ENCODE measurements at regions not wholly inside any gene's neighbourhood (a gene's known extent, or its start where the extent isn't known, plus 50 kb on each side); places are given as distances from the start of the nearest gene placed in this dataset.

DNA sequence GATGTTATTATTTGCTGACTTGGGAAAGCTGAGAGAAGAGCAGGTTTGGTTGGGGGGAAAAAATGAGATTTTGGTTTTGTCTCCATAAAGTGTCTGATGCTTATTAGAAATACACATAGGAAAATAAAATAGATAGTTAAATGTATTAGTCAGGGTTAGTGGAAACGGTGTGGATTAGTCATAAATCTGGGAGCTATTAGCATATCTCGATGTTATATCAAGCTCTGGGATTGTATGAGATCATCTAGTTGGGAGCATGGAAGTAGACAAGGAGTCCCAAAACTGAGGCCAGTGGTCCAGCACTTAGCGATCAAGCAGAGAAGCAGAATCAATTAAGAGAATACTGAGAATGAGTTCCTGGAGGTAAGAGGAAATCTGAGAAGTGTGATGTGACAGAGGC lies 845.5 kb downstream of the ROBO2 start:
- DNase-seq (ENCODE audit: low read depth, low spot score) (no peak), FAIRE-seq (no peak)
- TF ChIP-seq EZH2 (IDR thresholded peaks at IDR 0.05; ENCODE audit: low read length): no peak
- TF ChIP-seq, protein P1, sequence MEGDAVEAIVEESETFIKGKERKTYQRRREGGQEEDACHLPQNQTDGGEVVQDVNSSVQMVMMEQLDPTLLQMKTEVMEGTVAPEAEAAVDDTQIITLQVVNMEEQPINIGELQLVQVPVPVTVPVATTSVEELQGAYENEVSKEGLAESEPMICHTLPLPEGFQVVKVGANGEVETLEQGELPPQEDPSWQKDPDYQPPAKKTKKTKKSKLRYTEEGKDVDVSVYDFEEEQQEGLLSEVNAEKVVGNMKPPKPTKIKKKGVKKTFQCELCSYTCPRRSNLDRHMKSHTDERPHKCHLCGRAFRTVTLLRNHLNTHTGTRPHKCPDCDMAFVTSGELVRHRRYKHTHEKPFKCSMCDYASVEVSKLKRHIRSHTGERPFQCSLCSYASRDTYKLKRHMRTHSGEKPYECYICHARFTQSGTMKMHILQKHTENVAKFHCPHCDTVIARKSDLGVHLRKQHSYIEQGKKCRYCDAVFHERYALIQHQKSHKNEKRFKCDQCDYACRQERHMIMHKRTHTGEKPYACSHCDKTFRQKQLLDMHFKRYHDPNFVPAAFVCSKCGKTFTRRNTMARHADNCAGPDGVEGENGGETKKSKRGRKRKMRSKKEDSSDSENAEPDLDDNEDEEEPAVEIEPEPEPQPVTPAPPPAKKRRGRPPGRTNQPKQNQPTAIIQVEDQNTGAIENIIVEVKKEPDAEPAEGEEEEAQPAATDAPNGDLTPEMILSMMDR (optimal IDR thresholded peaks at IDR 0.05 in 1 of 3, IDR thresholded peaks at IDR 0.05 in 1 of 3, conservative IDR thresholded peaks at IDR 0.05 in 1 of 3; ENCODE audit: extremely low read depth in 1 of 3, insufficient read depth in 2 of 3, low read length in 3 of 3): no peak
- H3K79me2 ChIP-seq (ENCODE audit: control insufficient read depth, insufficient read depth, low read length): no peaks in the 10 kb centered on the region
- dilution Hi-C loops (cut with MboI; ENCODE audit: extremely low pct_ligation_motif_present, low sequenced_read_pairs): no loop called here
- no peaks in the 10 kb centered on the region for H3K27me3 ChIP-seq (ENCODE audit: control insufficient read depth, extremely low read depth, insufficient read depth, low read length)
- no peak overlapping the region for H3K4me3 ChIP-seq (ENCODE audit: control insufficient read depth in 2 of 3, extremely low read depth in 1 of 3, insufficient read depth in 2 of 3, low read depth in 1 of 3, low read length in 3 of 3)
- no peaks in the 10 kb centered on the region for H4K20me1 ChIP-seq (ENCODE audit: control insufficient read depth, extremely low read depth, insufficient read depth, low read length)
- no peaks in the 10 kb centered on the region for H3K4me1 ChIP-seq (ENCODE audit: control insufficient read depth, extremely low read depth, insufficient read depth, low read length)
- no peak overlapping the region for H2AFZ ChIP-seq (ENCODE audit: control insufficient read depth, low read length)
- H3K36me3 ChIP-seq (ENCODE audit: control insufficient read depth in 2 of 2, extremely low read depth in 1 of 2, insufficient read depth in 2 of 2, low read length in 2 of 2): no peaks in the 10 kb centered on the region
- H3K9me1 ChIP-seq (ENCODE audit: control insufficient read depth, extremely low read depth, insufficient read depth, low read length): no peaks in the 10 kb centered on the region
- H3K9ac ChIP-seq (ENCODE audit: control insufficient read depth, extremely low read depth, insufficient read depth, low read length): no peak overlapping the region
- no peak overlapping the region for H3K27ac ChIP-seq (ENCODE audit: control insufficient read depth, insufficient read depth, low read length)
- H3K9me3 ChIP-seq (ENCODE audit: control insufficient read depth, low read depth, low read length): no peaks in the 10 kb centered on the region
- no peak overlapping the region for H3K4me2 ChIP-seq (ENCODE audit: control insufficient read depth, extremely low read depth, insufficient read depth, low read depth, low read length)

DNA sequence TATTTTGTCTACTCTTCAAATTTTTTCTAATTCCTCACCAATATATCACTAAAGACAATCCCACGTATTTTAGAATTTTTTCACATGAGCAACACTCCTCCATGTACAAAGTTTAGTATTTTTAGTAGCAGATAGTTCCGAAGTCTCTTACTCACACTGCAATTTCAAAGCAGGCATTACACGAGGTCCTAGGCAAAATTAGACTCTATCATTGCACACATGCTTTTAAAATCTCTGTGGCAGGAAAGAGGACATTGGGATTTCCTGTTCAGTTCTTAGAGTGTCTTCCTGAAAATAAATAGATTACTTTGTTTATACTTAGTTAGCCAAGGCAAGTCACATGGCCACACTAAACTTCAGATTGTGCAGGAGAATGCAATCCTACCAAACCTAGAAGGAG lies 847.7 kb downstream of the ROBO2 start:
- TF ChIP-seq, protein P1 (optimal IDR thresholded peaks at IDR 0.05 in 1 of 3, IDR thresholded peaks at IDR 0.05 in 1 of 3, conservative IDR thresholded peaks at IDR 0.05 in 1 of 3; ENCODE audit: extremely low read depth in 1 of 3, insufficient read depth in 2 of 3, low read length in 3 of 3): no peak
- no peak for TF ChIP-seq EZH2 (IDR thresholded peaks at IDR 0.05; ENCODE audit: low read length)
- no peak overlapping the region for H3K4me2 ChIP-seq (ENCODE audit: control insufficient read depth, extremely low read depth, insufficient read depth, low read depth, low read length)
- no peaks in the 10 kb centered on the region for H3K79me2 ChIP-seq (ENCODE audit: control insufficient read depth, insufficient read depth, low read length)

More for the DNA sequence above, 847.7 kb downstream of the ROBO2 start:
- no peaks in the 10 kb centered on the region for H3K4me1 ChIP-seq (ENCODE audit: control insufficient read depth, extremely low read depth, insufficient read depth, low read length)
- DNase-seq (ENCODE audit: low read depth, low spot score): no peak
- H3K9me1 ChIP-seq (ENCODE audit: control insufficient read depth, extremely low read depth, insufficient read depth, low read length): no peaks in the 10 kb centered on the region
- no peak overlapping the region for H3K27ac ChIP-seq (ENCODE audit: control insufficient read depth, insufficient read depth, low read length)
- H2AFZ ChIP-seq (ENCODE audit: control insufficient read depth, low read length): no peak overlapping the region
- H3K9me3 ChIP-seq (ENCODE audit: control insufficient read depth, low read depth, low read length): no peaks in the 10 kb centered on the region
- no peak for FAIRE-seq
- H3K4me3 ChIP-seq (ENCODE audit: control insufficient read depth in 2 of 3, extremely low read depth in 1 of 3, insufficient read depth in 2 of 3, low read depth in 1 of 3, low read length in 3 of 3): no peak overlapping the region
- no peak overlapping the region for H3K9ac ChIP-seq (ENCODE audit: control insufficient read depth, extremely low read depth, insufficient read depth, low read length)
- dilution Hi-C loops (cut with MboI; ENCODE audit: extremely low pct_ligation_motif_present, low sequenced_read_pairs): no loop called here
- no peaks in the 10 kb centered on the region for H4K20me1 ChIP-seq (ENCODE audit: control insufficient read depth, extremely low read depth, insufficient read depth, low read length)
- H3K27me3 ChIP-seq (ENCODE audit: control insufficient read depth, extremely low read depth, insufficient read depth, low read length): no peaks in the 10 kb centered on the region
- H3K36me3 ChIP-seq (ENCODE audit: control insufficient read depth in 2 of 2, extremely low read depth in 1 of 2, insufficient read depth in 2 of 2, low read length in 2 of 2): no peaks in the 10 kb centered on the region

All from keratinocyte (primary cell).